Activated naive CD4-positive, alpha-beta T cell treated with anti-CD3 and anti-CD28 coated beads, Interleukin-2, amount 50 U/mL, for 16 hours (primary cell): ENCODE measurements at regions not wholly inside any gene's neighbourhood (a gene's known extent, or its start where the extent isn't known, plus 50 kb on each side); places are given as distances from the start of the nearest gene placed in this dataset.
"Not testable (repeated sequence)": the region's sequence is repeated elsewhere in the genome, so short reads cannot be mapped to it uniquely, and the experiment has no call there.

ENCODE experiments used
- DNase-seq: peaks from one replicate; pipeline ENCODE4 v3.0.0-alpha.2; 2020

- DNase-seq, result no peak
Observed at GRCh38 chr9:74373348-74373747, 123.8 kb upstream of the RORB start.

- no peak for DNase-seq
Observed at GRCh38 chr9:74379718-74380117, 117.4 kb upstream of the RORB start.

- DNase-seq, result no peak
Observed at GRCh38 chr9:74391816-74392215, 105.3 kb upstream of the RORB start.

GRCh38 chr9:74403581-74403980 lies 93.6 kb upstream of the RORB start:
- no peak for DNase-seq

GRCh38 chr9:74404620-74405019 lies 92.5 kb upstream of the RORB start:
- DNase-seq, result no peak

GRCh38 chr9:74407166-74407565 lies 90.0 kb upstream of the RORB start:
- no peak for DNase-seq

- no peak for DNase-seq
Observed at GRCh38 chr9:74412236-74412979, 84.7 kb upstream of the RORB start.

- no peak for DNase-seq
Observed at GRCh38 chr9:74413876-74414275, 83.3 kb upstream of the RORB start.

GRCh38 chr9:74414325-74414724 lies 82.8 kb upstream of the RORB start:
- DNase-seq, result no peak

GRCh38 chr9:74415995-74416394 lies 81.1 kb upstream of the RORB start:
- DNase-seq, result no peak

- not testable (repeated sequence) for DNase-seq
Observed at GRCh38 chr9:74424488-74424887, 72.6 kb upstream of the RORB start.

GRCh38 chr9:74431467-74431866 lies 65.7 kb upstream of the RORB start:
- DNase-seq, result no peak

- DNase-seq, result no peak
Observed at GRCh38 chr9:74443036-74443750, 53.9 kb upstream of the RORB start.

GRCh38 chr9:74444369-74444768 lies 52.8 kb upstream of the RORB start:
- DNase-seq, result no peak
